Suprapubic skin (tissue), 4 donors: ENCODE measurements at regions not wholly inside any gene's neighbourhood (a gene's known extent, or its start where the extent isn't known, plus 50 kb on each side); places are given as distances from the start of the nearest gene placed in this dataset.

Experiments used
- DNase-seq, 2 donors: peaks; one replicate each; pipeline ENCODE4 v3.0.0-alpha.2; 2019; ENCODE audit warnings: low spot score in 2 of 2
- H3K27ac ChIP-seq: fragments of 200-600 bp; sonication (generic); one replicate; pipeline ENCODE4 v1.5.1; 2019
- H3K27me3 ChIP-seq: fragments of 200-600 bp; sonication (generic); one replicate; pipeline ENCODE4 v1.5.1; 2019
- H3K36me3 ChIP-seq: fragments of 200-600 bp; sonication (generic); one replicate; pipeline ENCODE4 v1.5.1; 2019
- H3K4me1 ChIP-seq: fragments of 200-600 bp; sonication (generic); one replicate; pipeline ENCODE4 v1.5.1; 2019
- H3K4me3 ChIP-seq: fragments of 200-600 bp; sonication (generic); one replicate; pipeline ENCODE4 v1.5.1; 2019; ENCODE audit warnings: mild to moderate bottlenecking
- H3K9me3 ChIP-seq: fragments of 200-600 bp; sonication (generic); one replicate; pipeline ENCODE4 v1.5.1; 2019
- CTCF ChIP-seq, 2 donors: fragments of 200-600 bp in 1 of 2; fragments of 450-650 bp in 1 of 2; sonication (generic) in 1 of 2; IDR thresholded peaks; one replicate each; pipeline ENCODE4 v1.5.1; 2016 to 2019; ENCODE audit warnings: antibody characterized with exemption in 2 of 2, mild to moderate bottlenecking in 1 of 2, moderate library complexity in 1 of 2
- EP300 ChIP-seq: sonication (generic); formaldehyde crosslinking; IDR thresholded peaks from one replicate; pipeline ENCODE4 v1.6.1; 2017; ENCODE audit warnings: antibody characterized with exemption
- POLR2A ChIP-seq, 2 donors: fragments of 450-650 bp; IDR thresholded peaks; one replicate each; pipeline ENCODE4 v1.6.1; 2017; ENCODE audit warnings: antibody characterized with exemption in 2 of 2, mild to moderate bottlenecking in 2 of 2, moderate library complexity in 2 of 2
- POLR2AphosphoS5 ChIP-seq, 3 donors: sonication (generic); formaldehyde crosslinking; IDR thresholded peaks; one replicate each; pipeline ENCODE4 v1.6.1; 2017; ENCODE audit warnings: antibody characterized with exemption in 3 of 3
- WGBS: methylation state at CpG from one replicate; pipeline ENCODE4 v1.1.5; 2018; 5-methylcytosine and 5-hydroxymethylcytosine counted together

DNA sequence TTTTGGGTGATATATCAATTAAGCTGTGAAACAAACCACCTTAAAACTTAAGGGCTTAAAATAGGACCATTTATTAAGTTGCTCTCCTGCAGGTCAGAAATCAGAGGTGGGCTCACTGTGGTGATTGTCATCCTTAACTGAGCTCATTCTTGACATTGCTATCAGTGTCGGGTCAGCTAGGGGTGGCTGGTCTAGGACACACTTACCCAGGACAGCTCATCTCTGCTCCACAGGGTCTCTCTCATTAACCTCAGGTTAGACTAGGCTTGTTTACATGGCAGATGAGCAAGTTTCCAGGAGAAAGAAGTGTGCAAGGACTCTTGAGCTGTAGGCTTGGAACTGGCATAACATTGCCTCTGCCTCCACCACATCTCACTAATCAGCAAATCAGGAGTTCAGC is 601.0 kb upstream of the RAG2 start:
- WGBS = 85% methylated on average over 1 of the region's 1 CpG
- H3K36me3 ChIP-seq = no peaks in the 10 kb centered on the region
- H3K27me3 ChIP-seq = no peaks in the 10 kb centered on the region
- no peaks in the 10 kb centered on the region for H3K4me1 ChIP-seq
- DNase-seq = no peak
- no peak overlapping the region for H3K4me3 ChIP-seq
- TF ChIP-seq CTCF (IDR thresholded peaks at IDR 0.05) = no peak
- no peak for TF ChIP-seq POLR2A (IDR thresholded peaks at IDR 0.05)
- no peak for TF ChIP-seq EP300
- no peaks in the 10 kb centered on the region for H3K9me3 ChIP-seq
- no peak overlapping the region for H3K27ac ChIP-seq

DNA sequence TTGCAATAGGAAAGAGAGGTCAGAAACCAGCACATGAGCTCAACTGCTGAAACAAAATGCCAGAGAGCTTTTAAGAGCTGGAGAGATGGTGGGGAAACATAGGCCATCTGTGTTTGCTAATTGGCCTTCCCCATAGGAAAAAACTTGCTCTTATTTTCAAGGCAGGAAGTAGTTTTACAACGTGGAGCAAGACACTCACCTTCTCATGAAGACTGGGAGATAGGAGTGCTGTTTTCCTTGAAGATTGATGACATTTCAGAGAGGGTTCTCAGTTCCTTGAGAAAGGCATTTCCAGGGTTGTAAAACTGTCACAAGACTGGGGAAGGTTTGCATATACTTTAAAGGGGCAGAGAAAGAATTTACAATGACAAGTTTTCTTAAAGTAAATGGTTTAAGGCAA is 586.3 kb upstream of the RAG2 start:
- no peak for DNase-seq
- no peak overlapping the region for H3K27ac ChIP-seq
- H3K27me3 ChIP-seq = no peaks in the 10 kb centered on the region
- peaks cover 3% of the 10 kb centered on the region for H3K9me3 ChIP-seq
- 8% methylated on average over 1 of the region's 1 CpG for WGBS
- no peak overlapping the region for H3K4me3 ChIP-seq
- no peaks in the 10 kb centered on the region for H3K4me1 ChIP-seq
- TF ChIP-seq POLR2AphosphoS5 (IDR thresholded peaks at IDR 0.05) (no peak), POLR2A (IDR thresholded peaks at IDR 0.05) (no peak), CTCF (IDR thresholded peaks at IDR 0.05) (no peak), EP300 (no peak)
- H3K36me3 ChIP-seq = no peaks in the 10 kb centered on the region

DNA sequence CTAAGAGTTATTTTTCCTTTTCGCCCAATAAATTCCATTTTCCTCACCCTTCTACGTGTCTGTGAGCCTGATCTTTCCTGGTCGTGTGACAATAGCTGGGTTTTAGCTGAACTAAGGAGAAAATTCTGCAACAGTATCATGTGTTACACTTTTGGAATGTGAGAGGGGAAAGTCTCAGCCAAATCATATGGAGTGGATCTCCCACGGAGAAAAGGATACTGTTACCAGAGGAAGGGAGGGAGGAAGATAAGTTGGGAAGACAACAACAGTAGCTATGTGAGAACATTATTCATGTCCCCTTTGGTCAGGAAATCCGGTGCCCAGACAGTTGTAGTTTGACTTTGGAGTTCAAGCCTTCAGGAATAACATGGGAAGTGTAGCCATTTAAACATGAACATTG is 584.0 kb upstream of the RAG2 start:
- no peak overlapping the region for H3K4me3 ChIP-seq
- 55% methylated on average over 5 of the region's 5 CpGs for WGBS
- TF ChIP-seq POLR2AphosphoS5 (IDR thresholded peaks at IDR 0.05) = no peak
- no peak for TF ChIP-seq CTCF (IDR thresholded peaks at IDR 0.05)
- no peak for TF ChIP-seq EP300
- no peak for TF ChIP-seq POLR2A (IDR thresholded peaks at IDR 0.05)

DNA sequence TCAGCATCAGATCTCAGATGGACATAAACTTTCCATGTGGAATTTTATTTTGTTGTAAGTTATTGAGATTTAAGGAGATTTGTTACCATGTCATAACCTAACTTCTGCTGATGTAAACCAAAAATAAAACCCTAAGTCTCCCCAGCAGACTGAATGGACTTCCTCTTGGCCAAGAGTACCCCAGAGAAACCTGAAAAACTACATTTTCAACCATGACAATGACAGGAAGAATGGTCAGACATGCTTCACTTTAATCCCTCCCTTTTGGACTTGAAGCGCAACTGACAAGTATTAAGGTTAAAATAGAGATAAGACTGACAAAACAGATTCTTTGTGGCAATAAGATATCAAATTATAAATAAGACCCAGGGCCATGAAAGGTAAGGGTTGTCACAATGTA is 579.7 kb upstream of the RAG2 start:
- Histone ChIP-seq H3K4me1 (no peaks in the 10 kb centered on the region), H3K4me3 (no peak overlapping the region), H3K9me3 (no peaks in the 10 kb centered on the region), H3K27ac (no peak overlapping the region), H3K27me3 (no peaks in the 10 kb centered on the region), H3K36me3 (no peaks in the 10 kb centered on the region)
- TF ChIP-seq POLR2A (IDR thresholded peaks at IDR 0.05) = no peak
- no peak for TF ChIP-seq EP300
- TF ChIP-seq CTCF (IDR thresholded peaks at IDR 0.05) = no peak
- TF ChIP-seq POLR2AphosphoS5 (IDR thresholded peaks at IDR 0.05) = no peak
- DNase-seq = no peak
- 91% methylated on average over 1 of the region's 1 CpG for WGBS

More for the DNA sequence above, 584.0 kb upstream of the RAG2 start:
- no peak for DNase-seq
- Histone ChIP-seq H3K4me1 (no peaks in the 10 kb centered on the region), H3K27me3 (no peaks in the 10 kb centered on the region), H3K36me3 (no peaks in the 10 kb centered on the region), H3K9me3 (peaks cover 3% of the 10 kb centered on the region), H3K27ac (no peak overlapping the region)

DNA sequence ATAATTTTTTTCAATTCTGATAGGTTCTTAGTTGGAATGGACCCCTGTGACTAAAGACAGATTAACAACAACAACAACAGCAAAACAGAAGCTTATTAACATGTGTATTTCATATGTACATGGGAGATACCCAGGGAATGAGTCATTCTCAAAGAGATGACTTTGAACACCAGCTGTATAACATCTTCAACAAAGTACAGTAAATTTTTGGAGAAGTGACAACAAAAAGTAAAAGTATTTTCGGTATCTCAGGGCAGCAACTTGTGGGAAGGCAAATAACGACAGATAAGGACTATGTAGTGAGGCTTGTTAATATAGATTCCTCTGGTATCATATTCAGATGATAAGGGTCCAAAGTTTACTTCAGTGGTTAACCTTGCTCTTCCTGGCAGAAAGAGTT is 573.4 kb upstream of the RAG2 start:
- H3K4me1 ChIP-seq = no peaks in the 10 kb centered on the region
- no peak for TF ChIP-seq CTCF (IDR thresholded peaks at IDR 0.05)
- TF ChIP-seq EP300 = no peak
- no peak for TF ChIP-seq POLR2A (IDR thresholded peaks at IDR 0.05)
- TF ChIP-seq POLR2AphosphoS5 (IDR thresholded peaks at IDR 0.05) = no peak
- no peaks in the 10 kb centered on the region for H3K9me3 ChIP-seq
- H3K4me3 ChIP-seq = no peak overlapping the region
- DNase-seq = no peak
- 67% methylated on average over 2 of the region's 2 CpGs for whole genome bisulfite sequencing
- H3K27ac ChIP-seq = no peak overlapping the region
- H3K36me3 ChIP-seq = no peaks in the 10 kb centered on the region
- no peaks in the 10 kb centered on the region for H3K27me3 ChIP-seq
